ENCODE measurements at regions not wholly inside any gene's neighbourhood (a gene's known extent, or its start where the extent isn't known, plus 50 kb on each side); places are given as distances from the start of the nearest gene placed in this dataset.

- no peak for TF ChIP-seq ZBTB17 (CRISPR knock-in tag; IDR thresholded peaks at IDR 0.05)
- no peak for TF ChIP-seq PML (IDR thresholded peaks at IDR 0.05; ENCODE audit: low read length)
- TF ChIP-seq NCOA1 (IDR thresholded peaks at IDR 0.05; ENCODE audit: low read depth): no peak
- TF ChIP-seq, protein P1, sequence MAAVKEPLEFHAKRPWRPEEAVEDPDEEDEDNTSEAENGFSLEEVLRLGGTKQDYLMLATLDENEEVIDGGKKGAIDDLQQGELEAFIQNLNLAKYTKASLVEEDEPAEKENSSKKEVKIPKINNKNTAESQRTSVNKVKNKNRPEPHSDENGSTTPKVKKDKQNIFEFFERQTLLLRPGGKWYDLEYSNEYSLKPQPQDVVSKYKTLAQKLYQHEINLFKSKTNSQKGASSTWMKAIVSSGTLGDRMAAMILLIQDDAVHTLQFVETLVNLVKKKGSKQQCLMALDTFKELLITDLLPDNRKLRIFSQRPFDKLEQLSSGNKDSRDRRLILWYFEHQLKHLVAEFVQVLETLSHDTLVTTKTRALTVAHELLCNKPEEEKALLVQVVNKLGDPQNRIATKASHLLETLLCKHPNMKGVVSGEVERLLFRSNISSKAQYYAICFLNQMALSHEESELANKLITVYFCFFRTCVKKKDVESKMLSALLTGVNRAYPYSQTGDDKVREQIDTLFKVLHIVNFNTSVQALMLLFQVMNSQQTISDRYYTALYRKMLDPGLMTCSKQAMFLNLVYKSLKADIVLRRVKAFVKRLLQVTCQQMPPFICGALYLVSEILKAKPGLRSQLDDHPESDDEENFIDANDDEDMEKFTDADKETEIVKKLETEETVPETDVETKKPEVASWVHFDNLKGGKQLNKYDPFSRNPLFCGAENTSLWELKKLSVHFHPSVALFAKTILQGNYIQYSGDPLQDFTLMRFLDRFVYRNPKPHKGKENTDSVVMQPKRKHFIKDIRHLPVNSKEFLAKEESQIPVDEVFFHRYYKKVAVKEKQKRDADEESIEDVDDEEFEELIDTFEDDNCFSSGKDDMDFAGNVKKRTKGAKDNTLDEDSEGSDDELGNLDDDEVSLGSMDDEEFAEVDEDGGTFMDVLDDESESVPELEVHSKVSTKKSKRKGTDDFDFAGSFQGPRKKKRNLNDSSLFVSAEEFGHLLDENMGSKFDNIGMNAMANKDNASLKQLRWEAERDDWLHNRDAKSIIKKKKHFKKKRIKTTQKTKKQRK (IDR thresholded peaks at IDR 0.05; ENCODE audit: borderline replicate concordance, low read depth, low read length): no peak
- TF ChIP-seq FOXA1 (IDR thresholded peaks at IDR 0.05; ENCODE audit: borderline replicate concordance): no peak
- TF ChIP-seq FOXA3 (CRISPR knock-in tag; conservative IDR thresholded peaks at IDR 0.05 in 1 of 2, IDR thresholded peaks at IDR 0.05 in 1 of 2): no peak
Measured at GRCh38 chr2:215839309-215839708, 174.0 kb downstream of the MREG start (continued).

GRCh38 chr2:215836881-215837280, 176.5 kb downstream of the MREG start:
- no peak overlapping the region for H3K9ac ChIP-seq (ENCODE audit: insufficient read depth in 1 of 2, low read depth in 2 of 2, low read length in 2 of 2)
- WGBS (ENCODE audit: insufficient coverage, low coverage, missing lambda C conversion rate): 85% methylated on average over 4 of the region's 4 CpGs
- no peak overlapping the region for H3K27ac ChIP-seq (ENCODE audit: extremely low read depth, low read depth, low read length)
- BruUV-seq (replicated peaks): no TSS peak
- intact Hi-C loops (cut with micrococcal nuclease): no loop called here
- no peak overlapping the region for H3K4me2 ChIP-seq (ENCODE audit: insufficient read depth, low read length)
- peaks cover 4 to 21% of the 10 kb centered on the region in 2 experiments; a peak in 4 of 5 replicates for H3K4me1 ChIP-seq (replicated peaks in 1 of 2; ENCODE audit: control insufficient read depth in 2 of 2, insufficient read depth in 2 of 2, low read length in 2 of 2)
- CTCF ChIA-PET (ENCODE audit: low intra/inter-chr PET ratio): no interaction called here
- H4K20me1 ChIP-seq (replicated peaks; ENCODE audit: control insufficient read depth, insufficient read depth, low read length): no peaks in the 10 kb centered on the region
- ATAC-seq (no peak), DNase-seq (ENCODE audit: extremely low read depth in 1 of 4, low spot score in 3 of 4) (no peak), FAIRE-seq (no peak)
- H3K79me2 ChIP-seq (ENCODE audit: control insufficient read depth, insufficient read depth, low read length): no peaks in the 10 kb centered on the region
- H3K4me3 ChIP-seq: no peak overlapping the region
- no peak overlapping the region for H2AFZ ChIP-seq (ENCODE audit: low read depth, low read length)
- no peaks in the 10 kb centered on the region for H3K9me3 ChIP-seq (replicated peaks; ENCODE audit: control insufficient read depth, insufficient read depth, low read depth, low read length)
- no peaks in the 10 kb centered on the region for H3K9me1 ChIP-seq (ENCODE audit: control insufficient read depth, insufficient read depth, low read length)
- POLR2A ChIA-PET: no interaction called here
- no peaks in the 10 kb centered on the region for H3K27me3 ChIP-seq (ENCODE audit: control insufficient read depth in 2 of 2, insufficient read depth in 2 of 2, low read length in 2 of 2)
- in situ Hi-C loops (cut with MboI): no loop called here
- H3K36me3 ChIP-seq (ENCODE audit: control insufficient read depth, insufficient read depth, low read length): no peaks in the 10 kb centered on the region
- TF ChIP-seq NFIC (IDR thresholded peaks at IDR 0.05) (no peak), SMARCC2 (IDR thresholded peaks at IDR 0.05; ENCODE audit: low read depth) (no peak), ZNF408 (CRISPR knock-in tag; IDR thresholded peaks at IDR 0.05; ENCODE audit: low read depth) (no peak), SP2 (IDR thresholded peaks at IDR 0.05; ENCODE audit: extremely low read depth, low read depth, low read length, poor library complexity, severe bottlenecking) (no peak), FOXJ2 (tag; IDR thresholded peaks at IDR 0.05) (no peak), CREB3 (tag; conservative IDR thresholded peaks at IDR 0.05; ENCODE audit: low read depth) (no peak), ZKSCAN1 (IDR thresholded peaks at IDR 0.05; ENCODE audit: low read depth, low read length) (no peak), DIDO1 (tag; IDR thresholded peaks at IDR 0.05; ENCODE audit: low read depth) (no peak), CGGBP1 (CRISPR knock-in tag; IDR thresholded peaks at IDR 0.05) (no peak), TFAM (CRISPR knock-in tag; conservative IDR thresholded peaks at IDR 0.05) (no peak), HIVEP1 (CRISPR knock-in tag; IDR thresholded peaks at IDR 0.05) (no peak), KDM2B (CRISPR knock-in tag; IDR thresholded peaks at IDR 0.05) (no peak), JUND (IDR thresholded peaks at IDR 0.05; ENCODE audit: borderline replicate concordance, low read depth, low read length) (no peak), JUND (tag; IDR thresholded peaks at IDR 0.05; ENCODE audit: borderline replicate concordance, low read depth, low read length) (no peak)
